ENCODE measurements at regions not wholly inside any gene's neighbourhood (a gene's known extent, or its start where the extent isn't known, plus 50 kb on each side); places are given as distances from the start of the nearest gene placed in this dataset.
"Not testable (repeated sequence)": the region's sequence is repeated elsewhere in the genome, so short reads cannot be mapped to it uniquely, and the experiment has no call there.

- no peak for DNase-seq
These were observed 118.7 kb downstream of the CYP26B1 start for GRCh38 chr2:72028996-72029395.

GRCh38 chr2:72028351-72028995, 119.2 kb downstream of the CYP26B1 start:
- DNase-seq = no peak

DNA sequence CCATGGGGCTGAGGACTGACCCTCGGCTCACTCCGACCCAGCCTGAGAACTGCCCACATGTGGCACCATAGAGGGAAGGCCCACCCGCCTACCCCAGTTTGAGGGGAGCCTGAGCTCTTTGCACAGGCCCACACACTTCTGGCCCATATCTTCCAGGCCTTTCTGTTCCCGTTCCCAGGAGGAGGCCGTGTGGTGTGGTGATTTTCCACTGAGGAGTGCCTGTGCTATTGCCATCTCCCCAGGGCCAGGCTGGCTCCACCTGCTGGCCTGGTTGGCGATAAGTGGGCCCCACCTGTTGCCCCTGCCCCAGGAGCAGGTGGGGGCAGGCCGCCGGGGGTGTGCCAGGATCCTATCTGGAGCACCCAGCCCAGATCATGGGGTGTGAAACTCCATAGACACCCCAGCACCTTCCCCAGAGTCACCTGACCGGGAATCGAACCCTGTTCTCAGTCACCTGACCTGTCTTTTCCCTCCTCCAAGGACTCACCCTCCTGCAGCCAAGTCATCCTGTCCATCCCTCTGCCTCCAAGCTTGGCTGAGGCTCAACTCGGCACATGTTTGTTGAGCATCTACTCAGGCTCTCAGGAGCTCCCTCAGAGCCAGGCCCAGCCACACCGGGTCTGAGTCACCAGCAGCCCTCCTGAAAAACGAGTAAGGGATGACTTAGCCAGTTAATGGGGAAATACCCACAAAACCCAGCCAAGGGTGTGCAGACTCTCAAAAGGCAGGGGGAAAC, 120.1 kb downstream of the CYP26B1 start:
- DNase-seq = no peak

GRCh38 chr2:72026819-72027425, 120.7 kb downstream of the CYP26B1 start:
- no peak for DNase-seq

GRCh38 chr2:72024451-72025175, 123.0 kb downstream of the CYP26B1 start:
- no peak for DNase-seq

DNA sequence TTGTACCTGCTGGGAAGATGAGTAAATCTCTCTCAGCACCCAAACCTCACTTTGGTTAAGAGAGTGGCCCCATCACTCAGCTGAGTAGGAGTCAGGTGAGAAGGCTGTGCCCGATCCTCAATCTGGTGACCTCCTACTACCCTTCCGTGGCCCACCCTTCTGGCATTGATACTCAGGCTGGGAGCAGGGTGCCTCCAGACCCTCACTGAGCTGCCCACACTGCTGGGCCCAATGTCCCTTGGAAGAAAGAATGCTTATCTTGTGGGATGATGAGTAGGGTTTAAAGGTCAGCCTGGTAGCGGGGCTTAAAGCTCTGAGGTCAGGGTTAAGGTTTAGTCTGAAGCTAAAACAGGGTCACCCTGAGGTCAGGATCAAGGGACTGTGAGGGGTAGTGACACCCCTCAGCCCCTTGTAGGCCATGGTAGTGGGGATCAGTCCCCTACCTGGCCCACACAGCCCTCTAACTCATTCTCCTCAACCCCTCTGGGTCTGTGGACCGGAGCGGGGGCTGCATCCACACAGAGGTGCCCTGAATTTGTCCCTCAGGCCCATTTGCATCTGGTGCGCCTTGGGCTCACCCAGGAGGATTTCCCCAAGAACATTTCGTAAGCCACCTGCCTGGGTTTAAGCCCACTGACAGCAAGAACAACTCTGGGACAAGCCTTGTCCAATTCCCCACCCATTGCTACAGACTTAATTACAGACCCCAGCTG, 123.8 kb downstream of the CYP26B1 start:
- DNase-seq = no peak

DNA sequence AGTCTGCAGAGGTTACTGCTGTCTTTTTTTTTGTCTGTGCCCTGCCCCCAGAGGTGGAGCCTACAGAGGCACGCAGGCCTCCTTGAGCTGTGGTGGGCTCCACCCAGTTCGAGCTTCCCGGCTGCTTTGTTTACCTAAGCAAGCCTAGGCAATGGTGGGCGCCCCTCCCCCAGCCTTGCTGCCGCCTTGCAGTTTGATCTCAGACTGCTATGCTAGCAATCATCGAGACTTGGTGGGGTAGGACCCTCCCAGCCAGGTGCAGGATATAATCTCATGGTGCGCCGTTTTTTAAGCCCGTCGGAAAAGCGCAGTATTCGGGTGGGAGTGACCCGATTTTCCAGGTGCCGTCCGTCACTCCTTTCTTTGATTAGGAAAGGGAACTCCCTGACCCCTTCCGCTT, 126.3 kb downstream of the CYP26B1 start:
- not testable (repeated sequence) for DNase-seq

DNA sequence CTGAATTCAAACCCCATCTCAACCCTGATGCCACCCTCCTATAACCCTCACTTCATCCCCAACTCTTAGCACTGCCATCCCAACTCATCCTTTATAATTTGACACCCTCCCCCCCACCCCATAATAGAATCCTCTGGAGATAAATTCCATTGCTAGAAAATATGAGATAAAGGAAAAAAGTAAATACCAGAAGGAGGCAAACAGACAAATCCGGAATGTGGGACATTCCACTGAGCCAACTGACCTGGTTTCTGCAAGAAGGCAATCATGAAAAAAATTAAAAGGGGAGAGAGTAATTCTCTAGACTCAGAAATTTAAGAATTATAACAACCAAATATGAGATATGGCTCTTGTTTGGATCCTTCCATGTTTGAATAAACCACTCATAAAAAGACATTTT, 132.4 kb downstream of the CYP26B1 start:
- peak; percentile 26 for DNase-seq

GRCh38 chr2:72014831-72015230, 132.8 kb downstream of the CYP26B1 start:
- no peak for DNase-seq

DNA sequence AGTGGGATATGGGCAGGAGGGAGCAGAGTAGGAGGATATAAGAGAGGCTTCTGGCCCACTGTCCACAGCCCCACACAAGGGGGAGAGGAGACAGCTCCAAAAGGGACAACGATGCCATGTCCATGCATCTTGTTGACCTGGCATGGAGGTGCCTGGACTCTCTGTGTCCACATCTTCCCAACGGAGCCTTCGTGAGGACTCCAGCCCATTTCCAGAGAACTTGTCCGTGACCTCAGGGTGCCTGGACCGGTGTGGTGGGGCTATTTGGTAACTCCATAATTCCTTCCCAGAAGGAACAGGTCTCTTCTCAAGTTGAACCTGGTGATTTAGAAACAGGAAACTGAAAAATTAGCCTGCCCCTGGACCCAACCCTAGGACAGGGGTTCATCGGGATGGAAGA, 133.9 kb downstream of the CYP26B1 start:
- no peak for DNase-seq

GRCh38 chr2:72012886-72013574, 134.6 kb downstream of the CYP26B1 start:
- no peak for DNase-seq

DNA sequence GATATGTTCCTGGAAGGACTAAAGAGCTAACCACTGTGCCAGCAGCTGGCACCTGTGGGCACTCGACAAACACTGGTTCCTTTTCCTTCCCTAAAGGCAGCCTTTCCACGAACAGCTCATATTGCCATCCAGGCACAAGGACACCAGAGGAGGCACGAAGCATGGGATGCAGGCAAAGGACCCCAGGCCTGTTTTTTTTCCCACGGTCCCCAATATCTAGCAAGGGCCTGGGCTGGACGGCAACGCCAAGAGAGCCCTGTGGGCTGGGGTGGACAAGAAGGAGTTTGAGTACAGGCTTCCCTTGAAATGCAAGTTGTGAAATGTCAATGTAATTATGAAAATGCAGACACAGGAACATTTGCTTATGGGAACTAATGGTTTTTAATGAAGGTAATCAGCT, 135.9 kb downstream of the CYP26B1 start:
- DNase-seq = no peak

DNA sequence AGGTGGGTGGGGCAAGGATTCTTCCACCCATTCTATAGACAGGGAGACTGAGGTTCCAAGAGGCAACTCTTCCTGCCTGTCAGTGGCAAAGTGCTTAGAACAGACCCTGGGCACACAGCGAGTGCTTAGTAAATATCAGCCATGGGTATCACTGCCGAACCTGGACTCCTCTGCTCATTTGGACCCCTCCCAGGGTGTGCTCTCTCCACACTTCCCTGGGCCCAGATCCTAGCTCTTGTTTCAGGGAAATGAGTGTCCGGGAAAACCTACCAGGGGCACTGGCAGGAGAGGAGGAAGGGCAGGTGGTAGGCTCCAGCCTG, 136.3 kb downstream of the CYP26B1 start:
- DNase-seq = no peak

- DNase-seq = no peak
These were observed 136.9 kb downstream of the CYP26B1 start for GRCh38 chr2:72010647-72011369.

GRCh38 chr2:72008608-72009007, 139.1 kb downstream of the CYP26B1 start:
- no peak for DNase-seq

DNA sequence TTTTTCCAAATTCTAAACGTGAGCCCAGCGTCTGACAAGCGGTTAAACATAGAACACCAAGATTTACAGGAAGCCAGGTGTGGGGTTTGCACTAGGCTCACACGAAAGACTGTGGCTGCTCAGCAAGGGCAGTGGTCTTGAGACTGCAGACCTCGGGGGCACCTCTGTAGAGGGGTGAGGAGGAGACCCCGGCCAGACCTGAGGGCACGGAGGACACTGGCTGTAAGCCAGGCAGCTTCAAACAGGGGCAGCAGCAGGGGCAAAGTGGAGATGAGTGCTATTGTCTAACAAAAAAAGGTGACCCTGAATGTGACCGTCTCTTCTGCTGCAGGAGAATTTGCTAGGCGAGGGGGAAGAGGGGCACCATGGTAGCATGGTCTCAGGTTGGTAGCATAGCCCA, 140.3 kb downstream of the CYP26B1 start:
- no peak for DNase-seq

GRCh38 chr2:72006188-72006736, 141.4 kb downstream of the CYP26B1 start:
- DNase-seq = no peak

- DNase-seq = no peak
These were observed 142.7 kb downstream of the CYP26B1 start for GRCh38 chr2:72004976-72005375.

DNA sequence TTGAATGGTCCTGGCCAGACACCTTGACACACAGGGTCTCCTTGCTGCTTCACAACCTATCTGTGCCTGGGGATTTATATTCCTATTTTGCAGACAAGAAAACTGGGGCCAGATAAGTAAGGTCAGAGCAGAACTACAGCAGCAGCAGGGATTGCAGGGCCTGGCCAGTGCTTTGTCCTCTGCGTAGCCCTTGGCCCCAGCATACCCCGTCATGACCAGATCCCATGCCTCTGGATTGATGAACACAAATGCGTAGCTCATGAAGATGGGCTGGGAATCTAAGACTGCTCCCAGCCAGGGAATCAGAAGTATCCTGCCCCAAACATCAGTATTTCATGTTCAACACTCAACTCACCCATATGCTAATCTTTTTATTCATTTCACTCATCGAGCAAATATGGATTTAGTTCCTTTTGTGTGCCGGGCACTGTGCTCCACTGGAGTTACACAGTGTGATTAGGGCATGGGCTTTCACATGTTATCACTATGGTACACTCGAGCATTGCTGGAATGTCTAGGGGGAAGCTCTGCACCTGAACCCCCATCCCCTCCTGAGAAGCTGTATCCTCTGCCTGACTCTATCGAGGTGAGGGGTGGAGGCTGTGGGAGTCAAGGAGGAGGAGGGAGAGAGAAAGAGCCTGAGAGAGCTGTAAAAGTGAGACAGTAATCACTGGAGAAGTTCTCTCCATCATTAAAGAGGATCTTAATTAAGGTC, 143.3 kb downstream of the CYP26B1 start:
- DNase-seq = no peak

DNA sequence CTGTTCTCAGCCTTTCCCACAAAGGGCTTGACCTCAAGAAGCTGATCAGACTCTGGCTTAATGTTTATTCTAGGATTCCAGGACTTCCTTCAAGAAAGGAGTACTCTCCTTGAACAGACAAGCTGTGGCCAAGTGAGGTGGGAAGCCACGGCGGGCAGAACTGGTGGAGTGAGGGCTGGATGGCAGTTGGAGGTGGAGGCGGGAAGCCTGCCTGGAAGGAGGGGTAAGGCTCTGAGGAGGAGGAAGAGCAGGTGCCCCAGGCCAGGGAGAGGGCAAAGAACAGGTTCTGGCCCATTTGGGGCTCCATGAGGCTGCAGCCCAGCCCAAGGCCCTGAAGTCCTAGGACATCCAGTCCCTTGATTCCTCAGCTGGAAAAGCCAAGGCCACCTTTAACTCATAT, 143.9 kb downstream of the CYP26B1 start:
- no peak for DNase-seq

- DNase-seq = no peak
These were observed 144.5 kb downstream of the CYP26B1 start for GRCh38 chr2:72003124-72003523.

Data from fibroblast of skin of right biceps (primary cell).